ENCODE measurements at regions not wholly inside any gene's neighbourhood (a gene's known extent, or its start where the extent isn't known, plus 50 kb on each side); places are given as distances from the start of the nearest gene placed in this dataset.

DNA sequence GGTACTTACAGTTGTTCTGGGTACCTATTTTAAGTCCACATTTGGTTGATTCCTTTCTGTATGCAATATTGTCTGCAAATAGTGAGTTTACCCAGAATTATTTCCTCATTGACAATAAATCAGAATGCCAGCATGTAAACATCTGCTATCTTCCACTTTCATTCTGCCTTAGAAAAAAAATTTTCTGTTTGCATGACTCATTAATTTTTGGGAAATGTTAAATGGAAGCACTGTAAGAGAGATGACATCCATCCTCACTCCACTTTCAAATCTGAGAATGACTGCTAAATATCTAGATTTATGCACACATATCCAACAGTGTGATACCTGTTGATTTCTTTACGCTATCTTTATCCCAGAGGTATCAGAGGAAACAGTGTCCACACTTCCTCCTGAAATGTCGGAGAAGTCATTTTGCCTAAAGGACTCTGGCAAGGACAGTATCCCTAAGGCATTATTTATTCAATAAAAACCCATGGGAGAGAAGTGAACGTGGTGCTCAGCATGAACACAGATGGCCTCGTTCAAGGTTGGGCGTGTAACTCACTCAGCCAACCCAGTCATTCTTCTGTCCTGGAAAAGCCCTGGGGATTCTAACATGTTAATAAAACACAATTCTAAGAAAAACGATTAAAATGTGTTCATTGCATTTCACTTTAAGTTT, 780.9 kb downstream of the QKI start:
- TF ChIP-seq EZH2 (IDR thresholded peaks at IDR 0.05; ENCODE audit: insufficient read depth, poor library complexity, severe bottlenecking) (no peak), EZH2phosphoT487 (IDR thresholded peaks at IDR 0.05; ENCODE audit: insufficient read depth, low read depth) (no peak)
